NCI-H748 (cell line): ENCODE measurements at regions not wholly inside any gene's neighbourhood (a gene's known extent, or its start where the extent isn't known, plus 50 kb on each side); places are given as distances from the start of the nearest gene placed in this dataset.

Experiments
- DNase-seq: peaks from one replicate; lab custom pipeline; 2025; ENCODE audit not compliant: unreplicated experiment; lab: John Stamatoyannopoulos, UW

GRCh38 chr2:176709149-176709951, 440.1 kb downstream of the MTX2 start:
- no peak for DNase-seq

DNA sequence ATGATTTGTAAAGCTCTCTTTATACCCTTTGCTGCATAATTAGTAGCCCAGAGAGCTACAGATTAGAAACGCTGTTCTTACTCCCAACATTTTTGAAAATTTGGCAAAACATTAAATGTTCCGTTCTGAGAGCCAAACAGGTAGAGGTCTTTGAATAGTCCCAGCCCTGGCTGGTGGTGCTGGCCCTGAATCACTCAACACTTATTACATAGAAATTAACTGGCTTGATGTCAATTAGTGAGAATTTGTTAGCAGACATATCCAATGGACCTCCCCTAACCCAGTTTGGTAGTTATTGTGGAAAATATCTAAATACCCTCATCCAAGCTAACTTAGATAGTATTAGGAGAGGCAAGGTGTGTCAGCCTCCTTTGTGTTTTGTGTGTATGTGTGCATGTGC, 440.7 kb downstream of the MTX2 start:
- no peak for DNase-seq

GRCh38 chr2:176710657-176711186, 441.5 kb downstream of the MTX2 start:
- DNase-seq, result no peak

DNA sequence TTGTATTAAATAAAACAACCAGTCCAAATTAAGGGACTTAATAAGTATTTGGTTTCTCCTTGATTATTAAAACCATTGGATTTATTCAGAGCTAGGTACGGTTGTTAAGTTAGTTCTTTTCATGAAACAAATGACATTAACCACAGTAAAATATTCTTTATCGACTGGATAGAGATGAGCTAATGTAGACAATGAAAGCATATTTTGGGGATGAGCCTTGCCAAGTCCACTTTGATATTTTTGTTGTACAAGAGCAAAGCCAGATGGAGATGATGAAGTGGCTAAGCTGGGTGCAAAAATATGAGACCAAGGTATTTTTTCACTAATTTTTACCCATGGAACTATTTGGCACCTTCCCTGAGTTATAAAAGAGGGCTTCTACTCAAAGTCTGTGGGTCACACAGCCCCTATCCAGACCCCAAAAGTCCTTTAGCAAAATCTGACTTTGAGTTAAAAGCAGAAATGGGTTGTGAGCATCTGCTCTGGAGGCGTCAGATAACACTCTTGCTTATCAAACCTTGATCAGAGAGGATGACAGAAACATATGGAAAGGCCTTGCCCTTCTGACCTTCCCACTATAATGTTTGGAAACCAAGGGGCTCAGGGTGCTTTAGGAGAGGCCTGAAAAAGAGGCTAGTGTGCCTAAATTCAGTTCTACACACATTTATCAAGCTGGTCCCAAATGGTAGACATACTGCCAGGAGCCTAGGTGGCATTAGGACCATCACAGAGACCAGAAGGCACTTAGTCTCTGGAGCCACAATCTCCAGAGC, 456.8 kb downstream of the MTX2 start:
- DNase-seq, result no peak

DNA sequence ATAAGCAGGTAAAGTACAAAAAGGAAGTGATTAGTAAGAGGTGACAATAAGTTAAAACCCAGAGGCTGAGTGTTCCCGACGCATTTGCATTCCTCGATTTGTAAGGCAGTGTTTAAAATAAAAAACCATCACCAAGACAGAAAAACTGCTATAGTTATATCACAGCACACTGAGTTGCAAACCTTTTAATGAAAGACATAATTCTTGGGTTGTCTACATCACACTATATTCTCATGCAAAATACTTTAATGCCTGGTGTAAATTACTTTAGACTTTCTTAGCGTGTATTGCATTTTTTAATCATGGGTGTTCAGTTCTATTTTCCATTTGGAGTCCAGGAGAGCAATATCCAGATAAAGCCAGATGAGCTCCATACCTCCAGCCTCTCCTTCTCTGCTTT, 458.5 kb downstream of the MTX2 start:
- DNase-seq, result no peak

- DNase-seq, result peak; percentile 28
Observed at GRCh38 chr2:176729706-176730569, 460.7 kb downstream of the MTX2 start.

DNA sequence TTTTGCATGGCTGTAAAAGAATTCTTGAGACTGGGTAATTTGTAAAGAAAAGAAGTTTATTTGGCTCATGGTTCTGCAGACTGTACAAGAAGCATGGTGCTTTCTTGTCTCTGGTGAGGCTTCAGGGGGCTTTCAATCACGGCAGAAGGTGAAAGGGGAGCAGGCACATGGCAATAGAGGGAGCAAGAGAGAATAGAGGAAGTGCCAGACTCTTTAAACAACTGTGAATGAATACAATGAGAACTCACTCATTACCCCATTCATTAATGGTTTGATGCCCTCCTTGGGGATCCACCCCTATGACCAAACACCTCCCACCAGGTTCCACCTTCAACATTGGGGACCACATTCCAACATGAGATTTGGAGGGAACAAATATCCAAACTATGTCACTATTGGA, 463.5 kb downstream of the MTX2 start:
- no peak for DNase-seq

DNA sequence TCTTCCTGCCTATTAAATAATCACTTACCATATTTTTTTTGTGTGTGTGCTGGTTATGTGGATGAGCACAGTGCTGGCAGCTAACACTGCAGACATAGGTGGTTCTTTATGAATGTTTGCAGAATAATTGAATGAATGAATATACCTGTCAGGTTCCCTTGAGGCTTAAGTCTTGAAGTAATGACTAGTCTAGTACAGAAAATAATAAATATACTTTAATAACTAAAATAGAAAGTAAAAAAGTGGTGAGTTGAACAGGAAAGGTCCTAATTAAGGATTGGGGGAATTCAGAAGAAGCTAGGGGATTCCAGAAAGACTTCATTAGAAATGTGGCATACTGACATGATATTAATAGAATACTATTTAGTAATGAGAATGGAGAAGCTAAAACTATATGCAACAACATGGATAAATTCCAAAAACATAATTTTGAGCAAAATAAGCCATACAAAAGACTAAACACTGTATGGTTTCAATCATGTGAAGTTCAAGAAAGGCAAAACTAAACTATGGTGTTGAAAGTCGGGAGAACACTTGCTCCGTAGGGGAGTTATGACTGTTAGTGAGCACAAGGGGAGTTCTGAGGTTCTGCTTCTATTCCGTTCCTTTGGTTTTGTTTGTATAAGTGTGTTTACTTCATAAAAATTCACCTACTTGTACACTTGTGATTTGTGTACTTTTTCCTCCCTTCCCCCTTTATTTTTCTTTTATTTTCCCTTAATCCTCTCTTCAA, 464.6 kb downstream of the MTX2 start:
- no peak for DNase-seq

DNA sequence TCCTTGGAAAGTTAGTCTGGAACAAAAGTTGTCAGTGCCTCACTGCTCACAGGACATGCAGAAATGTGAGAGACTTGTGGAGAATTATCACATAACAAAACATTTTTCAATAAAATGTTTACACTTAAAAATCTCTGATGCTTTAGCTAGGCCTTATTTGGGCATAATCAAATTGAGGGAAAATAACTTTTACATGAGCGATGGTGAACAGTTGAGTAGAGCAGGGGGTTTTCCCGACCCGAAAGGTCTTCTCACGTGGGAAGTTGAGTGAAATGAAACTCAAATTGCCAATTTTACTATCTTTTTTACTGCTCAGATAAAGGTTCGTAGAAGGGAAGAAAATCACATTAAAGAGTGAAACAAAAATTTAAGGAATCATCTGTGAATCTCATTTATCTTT, 465.6 kb downstream of the MTX2 start:
- no peak for DNase-seq

- DNase-seq, result no peak
Observed at GRCh38 chr2:176742271-176742670, 470.3 kb upstream of the HNRNPA3 start.

DNA sequence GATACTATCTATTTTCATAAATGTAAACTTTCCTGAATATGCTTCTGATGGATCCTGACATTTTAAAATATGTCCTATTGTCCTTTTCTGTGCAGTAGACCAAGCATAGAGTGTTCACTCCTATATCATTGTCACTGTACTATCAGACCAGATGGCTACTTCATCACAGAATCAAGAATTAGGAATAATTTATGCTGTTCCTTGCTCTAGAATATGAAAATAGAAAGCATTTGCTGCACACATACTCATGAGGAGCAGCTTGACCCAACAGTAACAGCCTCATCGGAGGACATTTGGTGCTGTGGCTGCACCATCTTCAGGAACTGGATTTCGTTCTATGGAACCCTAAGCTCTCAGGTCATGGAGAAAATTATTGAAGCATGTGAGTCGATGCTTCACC, 468.9 kb upstream of the HNRNPA3 start:
- no peak for DNase-seq

- DNase-seq, result peak; percentile 70
Observed at GRCh38 chr2:176744146-176744545, 468.4 kb upstream of the HNRNPA3 start.

DNA sequence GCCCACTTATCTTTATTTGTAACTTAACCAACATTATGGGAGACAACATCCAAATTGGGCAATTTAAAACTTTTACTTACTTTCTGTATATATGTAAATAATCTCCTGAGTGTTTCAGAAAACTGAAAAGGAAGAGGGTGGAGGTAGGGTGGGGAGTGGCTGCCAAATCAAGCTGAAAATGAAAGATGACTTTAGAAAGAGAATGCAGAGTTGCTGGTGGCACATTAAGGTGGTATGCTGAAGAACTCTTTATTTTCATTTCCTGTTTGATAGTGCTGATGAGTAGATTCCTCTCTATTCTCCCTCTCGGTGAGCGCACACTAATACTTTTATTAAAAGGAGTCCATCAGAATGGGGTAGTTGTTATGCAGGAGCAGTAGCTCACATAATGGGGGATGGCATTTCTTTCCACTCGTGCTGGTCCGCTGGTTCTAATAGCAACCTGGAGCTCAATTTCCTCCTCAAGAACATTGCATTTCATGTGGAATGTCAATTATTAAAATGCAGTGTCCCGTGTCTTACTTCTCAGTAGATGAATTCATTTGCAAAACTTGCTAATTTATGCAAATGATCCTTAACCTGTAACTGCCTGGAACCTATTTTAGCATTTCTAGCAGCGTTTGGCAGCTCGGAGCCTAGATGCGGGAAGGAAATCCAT, 466.9 kb upstream of the HNRNPA3 start:
- DNase-seq, result no peak

- no peak for DNase-seq
Observed at GRCh38 chr2:176746411-176746810, 466.2 kb upstream of the HNRNPA3 start.

- DNase-seq, result no peak
Observed at GRCh38 chr2:176747506-176747905, 465.1 kb upstream of the HNRNPA3 start.

DNA sequence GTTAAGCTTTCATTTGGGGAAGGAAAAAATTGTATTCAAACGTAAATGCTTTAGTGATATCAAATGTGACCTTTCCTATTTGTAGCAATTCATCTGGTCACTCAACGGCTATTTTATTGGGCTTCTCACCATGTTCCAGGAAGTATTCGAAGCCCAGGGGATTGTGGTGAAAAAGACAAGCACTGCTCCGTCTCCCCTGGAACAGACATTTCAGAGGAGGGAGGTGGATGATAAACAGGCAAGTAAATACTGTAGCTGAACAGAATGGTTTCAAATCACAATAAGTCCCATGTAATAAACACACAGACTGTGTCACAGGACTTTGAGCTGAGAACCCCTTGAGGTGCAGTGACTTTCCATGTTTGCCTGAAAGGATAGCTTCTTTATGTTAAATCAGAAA, 464.7 kb upstream of the HNRNPA3 start:
- DNase-seq, result no peak

DNA sequence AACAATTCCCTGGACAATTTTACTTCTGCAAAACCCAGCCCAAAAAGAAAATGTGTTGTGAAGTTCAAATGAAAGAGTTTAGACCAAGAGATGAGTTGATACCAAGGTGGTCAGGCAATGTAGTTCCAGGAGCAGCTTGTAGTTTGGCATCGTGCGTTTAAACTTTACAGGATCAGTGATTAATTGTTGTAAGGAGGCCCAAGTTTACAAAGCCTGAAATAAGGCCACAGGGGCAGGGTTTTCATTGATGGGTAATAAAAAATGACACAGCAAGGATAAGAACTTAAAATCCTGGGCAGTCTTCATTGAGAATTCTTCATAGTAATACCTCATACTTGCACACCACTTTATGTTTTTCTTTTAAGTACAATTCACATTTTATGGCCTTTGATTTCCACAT, 463.9 kb upstream of the HNRNPA3 start:
- DNase-seq, result no peak

- no peak for DNase-seq
Observed at GRCh38 chr2:176751314-176752227, 461.0 kb upstream of the HNRNPA3 start.

DNA sequence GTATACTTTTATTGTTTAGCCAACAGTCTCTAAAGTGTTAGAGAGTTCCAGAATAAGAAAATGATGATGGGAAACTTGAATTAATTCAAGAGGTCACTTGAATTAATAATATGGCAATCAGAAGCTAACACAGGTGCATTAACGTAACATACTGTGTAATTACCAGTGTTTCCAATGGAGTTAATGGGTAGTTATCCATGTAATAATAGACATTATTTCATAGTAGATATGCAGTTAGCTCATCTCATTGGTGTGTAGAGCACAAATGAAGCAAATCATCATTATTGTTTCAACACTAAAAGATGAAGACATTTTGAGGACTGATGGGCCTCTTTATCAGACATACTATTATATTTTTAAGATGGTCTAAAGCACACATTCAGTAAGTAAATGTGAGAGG, 460.3 kb upstream of the HNRNPA3 start:
- DNase-seq, result no peak
